Stimulated activated naive CD8-positive, alpha-beta T cell treated with anti-CD3 and anti-CD28 coated beads, Interleukin-15, Interleukin-2, amounts not matched to agents 100 U/mL and 50 U/mL, for 24 hours (primary cell): ENCODE measurements at regions not wholly inside any gene's neighbourhood (a gene's known extent, or its start where the extent isn't known, plus 50 kb on each side); places are given as distances from the start of the nearest gene placed in this dataset.
"Not testable (repeated sequence)": the region's sequence is repeated elsewhere in the genome, so short reads cannot be mapped to it uniquely, and the experiment has no call there.

Source experiments
- ATAC-seq: fragments of 150-1000 bp; cut with Tn5 transposase; one replicate; pipeline ENCODE4 v1.10.0; 2021
- DNase-seq: peaks from one replicate; pipeline ENCODE4 v3.0.0; 2021

DNA sequence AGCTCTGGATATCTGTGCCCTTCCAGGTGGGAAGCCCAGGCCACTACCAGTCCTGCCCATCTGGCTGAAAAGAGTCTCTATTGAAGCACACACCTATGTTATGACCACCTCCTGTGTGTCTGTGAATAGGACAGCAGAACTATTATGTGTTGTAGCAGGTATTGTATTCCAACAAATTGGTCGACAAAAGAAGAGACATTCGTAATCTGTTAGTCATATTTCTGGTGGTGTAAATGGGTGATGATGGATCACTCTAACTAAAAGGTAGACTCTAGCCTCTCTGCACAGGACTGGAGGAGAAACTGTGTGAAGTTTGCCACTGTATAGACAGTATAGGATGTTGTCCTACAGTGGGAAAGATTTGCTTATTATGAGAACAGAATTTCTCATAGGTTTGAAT, 416.1 kb downstream of the TMEM38B start:
- DNase-seq (no peak), ATAC-seq (no peak)

DNA sequence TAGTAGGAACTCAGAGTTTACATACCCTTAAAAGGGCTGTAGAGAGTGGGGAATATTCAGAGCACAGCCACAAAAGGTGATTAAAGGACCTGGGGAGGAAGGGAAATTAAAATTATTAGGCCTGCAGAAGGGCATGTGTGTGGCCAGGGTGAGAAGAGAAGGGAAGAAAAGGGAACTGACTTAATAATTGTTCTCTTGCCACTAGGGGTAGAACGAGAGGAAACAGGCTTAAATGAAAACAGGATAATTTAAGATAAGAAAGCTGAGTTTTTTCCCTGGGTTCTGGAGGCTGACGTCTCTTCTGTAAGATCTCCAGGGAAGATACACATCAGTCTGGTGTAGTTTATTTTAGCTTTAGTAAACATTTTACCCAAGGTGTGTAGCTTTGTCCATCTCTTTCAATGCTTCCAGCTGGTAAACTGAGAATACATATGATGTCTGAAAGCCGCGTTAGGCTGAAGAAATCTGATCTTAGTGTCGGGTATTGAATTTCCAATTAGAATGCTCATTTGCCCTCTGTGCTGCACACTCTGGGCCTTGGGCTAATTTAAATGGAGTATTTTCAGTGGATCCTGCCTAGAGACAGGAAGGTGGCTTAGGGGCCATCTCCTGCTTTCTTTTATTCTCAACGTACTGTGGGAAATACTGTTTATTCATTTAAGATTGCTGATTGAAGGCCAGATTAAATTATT, 416.8 kb downstream of the TMEM38B start:
- DNase-seq = no peak
- no peak for ATAC-seq

DNA sequence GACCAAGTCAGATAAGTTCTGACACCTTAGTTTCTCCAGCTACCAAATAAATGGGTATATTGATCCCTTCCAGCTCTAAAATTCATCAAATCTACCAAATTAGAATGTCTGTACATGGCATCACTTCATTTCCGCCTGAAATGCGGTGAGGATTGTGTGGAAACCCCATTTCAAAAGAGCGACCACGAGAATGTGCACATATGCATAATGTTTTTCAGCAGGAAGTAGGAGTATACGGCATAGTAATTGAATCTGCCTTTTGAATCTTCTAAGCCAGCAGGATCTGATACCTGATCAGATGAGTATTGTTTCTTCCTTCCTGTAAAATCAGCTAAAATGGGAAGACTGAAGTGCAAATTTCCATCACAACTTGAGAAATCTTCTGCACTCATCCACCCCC, 418.6 kb downstream of the TMEM38B start:
- ATAC-seq (no peak), DNase-seq (no peak)

DNA sequence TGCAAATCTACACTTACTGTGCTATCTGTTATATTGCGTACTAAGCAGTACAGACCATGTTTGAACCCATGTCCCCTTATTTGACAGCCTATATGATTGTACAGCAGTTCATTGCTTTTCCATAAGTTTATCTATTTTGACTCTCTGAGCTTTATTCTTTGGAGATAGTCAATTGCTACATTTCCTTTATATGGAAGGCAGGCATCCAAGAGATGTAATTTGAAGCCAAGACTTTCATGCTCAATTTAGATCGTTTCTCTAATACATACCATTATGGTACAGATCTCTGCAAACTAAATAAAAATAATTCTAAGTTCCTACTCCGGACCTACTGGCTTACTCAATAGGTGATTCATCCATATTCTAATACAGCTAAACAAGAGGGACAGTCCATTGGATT, 424.8 kb downstream of the TMEM38B start:
- ATAC-seq (no peak), DNase-seq (no peak)

DNA sequence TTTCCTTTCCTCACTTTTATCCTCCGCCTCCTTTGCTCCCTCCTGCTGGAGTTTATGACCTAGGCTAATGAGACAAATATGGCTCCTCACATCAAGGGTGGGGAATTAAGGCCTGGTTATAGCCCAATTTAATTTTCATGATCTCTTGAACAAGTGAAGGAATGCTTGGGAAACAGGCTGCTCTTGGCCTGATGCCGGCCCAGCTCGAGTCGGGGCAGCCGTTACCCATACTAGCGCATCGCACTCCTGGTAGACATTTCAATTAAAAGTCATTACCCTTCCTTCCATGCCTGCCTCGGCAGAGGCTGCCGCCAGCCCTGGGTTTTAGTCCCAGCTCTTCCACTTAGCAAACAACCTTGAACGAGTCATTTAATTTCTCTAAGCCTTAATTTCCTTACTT, 425.7 kb downstream of the TMEM38B start:
- ATAC-seq (no peak), DNase-seq (no peak)

DNA sequence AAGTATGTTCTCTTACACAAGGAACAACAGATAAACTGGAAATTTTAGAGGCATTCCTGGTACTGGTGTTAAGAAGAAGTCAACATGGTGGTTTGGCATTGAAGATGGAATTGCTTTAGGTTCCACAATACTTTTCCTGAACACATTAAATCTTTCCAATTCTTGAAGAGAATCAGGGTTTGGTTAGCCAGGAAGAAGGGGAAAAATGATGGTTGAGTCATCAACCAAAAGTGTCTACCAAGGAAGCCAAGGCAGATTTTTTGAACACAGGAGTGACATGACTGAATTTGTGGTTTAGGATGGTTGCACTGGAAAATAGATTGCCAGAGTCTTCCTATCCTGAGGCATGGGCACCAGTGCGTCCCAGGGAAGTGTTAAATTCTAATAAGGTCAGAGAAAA, 433.4 kb downstream of the TMEM38B start:
- no peak for DNase-seq
- ATAC-seq = no peak

DNA sequence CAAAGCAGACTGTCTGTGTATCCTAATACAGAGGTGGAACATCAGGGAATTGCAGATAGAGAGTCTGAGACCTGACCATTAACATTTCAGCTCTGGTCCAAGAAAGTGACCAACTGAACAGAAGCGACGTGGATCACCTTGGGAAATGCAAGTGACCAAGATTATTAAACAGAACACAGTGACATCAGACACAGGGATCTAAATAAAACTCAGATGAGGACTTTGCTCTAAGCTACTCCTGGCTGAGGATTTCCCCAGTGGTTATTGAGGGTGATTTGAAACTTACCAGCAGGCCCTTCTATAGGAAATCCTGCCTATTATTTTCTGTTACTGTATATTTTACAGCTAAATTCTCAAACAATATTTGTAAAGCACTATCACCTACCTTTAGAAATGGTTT, 436.0 kb downstream of the TMEM38B start:
- ATAC-seq (no peak), DNase-seq (no peak)

DNA sequence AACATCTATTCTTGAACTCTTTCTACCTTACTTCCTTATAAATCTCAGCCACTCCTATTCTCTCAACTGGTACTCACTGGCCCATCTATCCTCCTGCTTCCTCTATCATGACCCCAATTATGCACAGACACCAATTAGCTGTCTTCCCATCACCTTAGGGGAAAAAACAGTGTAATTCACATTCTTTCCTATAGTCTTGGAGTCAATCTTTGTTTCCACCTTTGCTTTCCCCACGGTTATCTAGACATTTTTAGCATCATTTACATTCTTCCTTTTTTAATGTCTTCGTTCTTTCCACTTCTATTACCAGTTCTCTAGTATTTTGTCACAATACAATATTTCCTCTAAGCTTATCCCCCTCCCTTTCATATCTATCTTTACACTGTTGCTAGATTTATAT, 449.4 kb downstream of the TMEM38B start:
- DNase-seq (no peak), ATAC-seq (no peak)

DNA sequence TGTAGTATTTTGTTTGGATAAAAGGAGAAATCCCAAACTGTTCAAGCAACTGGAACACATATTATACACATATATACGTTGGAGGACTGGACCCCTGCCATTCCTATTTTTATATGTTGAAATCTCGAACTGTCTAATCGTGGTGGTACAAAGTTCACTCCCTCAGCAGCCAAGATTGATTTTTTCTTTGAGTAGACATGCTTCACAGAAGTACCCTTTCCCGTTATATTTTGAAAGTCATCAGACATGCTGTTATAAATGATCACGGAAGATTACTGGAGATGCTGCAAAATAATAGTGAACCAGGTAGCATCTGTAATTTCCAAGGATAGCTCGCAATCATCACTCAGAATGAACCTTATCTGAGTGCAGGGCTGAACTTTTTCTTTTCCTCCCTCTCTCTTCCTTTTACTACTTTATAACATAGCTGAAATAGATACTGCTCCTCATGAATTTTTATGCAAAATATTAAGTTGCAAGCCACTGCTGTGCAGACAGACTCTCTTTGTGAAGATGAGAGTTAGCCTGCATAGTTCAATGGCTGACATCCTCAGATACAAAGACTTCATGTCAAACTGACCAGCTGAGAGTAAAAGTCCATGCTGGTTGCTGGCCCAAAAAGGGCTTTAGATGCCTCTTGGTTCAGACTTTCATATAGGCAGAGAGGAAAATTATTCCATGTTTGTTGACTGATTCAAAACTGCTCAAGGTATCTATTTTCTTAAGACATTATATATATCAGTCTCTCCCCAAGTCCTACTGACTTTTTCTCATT, 451.9 kb downstream of the TMEM38B start:
- no peak for ATAC-seq

DNA sequence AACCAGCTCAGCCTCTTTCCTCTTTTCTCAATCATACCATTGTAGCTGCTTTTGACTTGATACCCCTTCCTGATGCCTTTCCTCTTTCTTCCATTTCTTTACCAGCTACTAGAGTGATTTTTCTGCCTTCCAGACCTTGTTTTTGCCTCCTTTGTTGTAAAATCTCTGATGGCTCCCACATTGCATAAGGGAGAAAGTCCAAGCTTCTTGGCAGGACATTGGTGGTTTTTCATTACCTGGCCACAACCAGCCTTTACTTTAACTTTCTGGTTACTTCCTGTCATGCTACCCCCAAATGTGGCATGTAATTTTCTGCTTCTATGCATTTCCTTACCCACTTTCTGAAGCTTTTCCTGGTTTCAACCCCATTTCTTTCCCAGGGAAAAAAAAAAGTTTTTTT, 452.5 kb downstream of the TMEM38B start:
- DNase-seq (no peak), ATAC-seq (no peak)

More for the DNA sequence above, 451.9 kb downstream of the TMEM38B start:
- DNase-seq = no peak

DNA sequence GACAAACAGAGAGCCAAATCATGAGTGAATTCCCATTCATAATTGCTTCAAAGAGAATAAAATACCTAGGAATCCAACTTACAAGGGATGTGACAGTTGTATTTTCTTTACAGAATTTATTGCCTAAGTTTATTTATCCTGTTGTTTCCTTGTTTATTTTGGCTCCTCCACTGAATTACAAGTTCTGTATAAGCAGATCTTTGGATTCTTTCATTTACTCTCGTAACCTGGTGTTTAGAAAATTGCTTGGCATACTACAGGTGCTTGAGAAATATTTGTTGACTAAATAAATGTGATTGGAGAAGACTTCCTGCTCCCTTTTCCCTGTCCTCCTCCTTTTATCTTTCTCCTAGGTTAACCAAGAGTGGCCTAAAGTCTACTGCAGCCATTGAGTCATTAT, 455.6 kb downstream of the TMEM38B start:
- no peak for ATAC-seq
- no peak for DNase-seq

DNA sequence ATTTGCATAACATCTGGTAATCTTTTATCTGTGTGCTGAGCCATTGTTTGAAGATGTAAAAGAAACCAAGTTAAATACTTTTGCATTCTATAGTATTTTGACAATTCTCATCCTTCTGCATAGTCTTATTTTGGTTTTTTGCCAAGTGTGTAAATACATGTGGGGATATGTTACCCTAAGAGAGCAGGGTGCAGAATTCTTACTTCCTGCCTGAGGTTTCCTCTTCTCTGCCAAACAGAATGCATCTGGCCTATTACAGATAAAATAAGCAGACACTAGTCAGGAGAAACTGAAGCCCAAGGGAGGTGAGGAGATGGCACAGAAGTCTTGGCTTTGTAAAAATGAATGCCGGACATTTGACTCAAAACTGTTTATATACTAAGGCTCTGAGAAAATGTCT, 462.1 kb downstream of the TMEM38B start:
- ATAC-seq (no peak), DNase-seq (no peak)

DNA sequence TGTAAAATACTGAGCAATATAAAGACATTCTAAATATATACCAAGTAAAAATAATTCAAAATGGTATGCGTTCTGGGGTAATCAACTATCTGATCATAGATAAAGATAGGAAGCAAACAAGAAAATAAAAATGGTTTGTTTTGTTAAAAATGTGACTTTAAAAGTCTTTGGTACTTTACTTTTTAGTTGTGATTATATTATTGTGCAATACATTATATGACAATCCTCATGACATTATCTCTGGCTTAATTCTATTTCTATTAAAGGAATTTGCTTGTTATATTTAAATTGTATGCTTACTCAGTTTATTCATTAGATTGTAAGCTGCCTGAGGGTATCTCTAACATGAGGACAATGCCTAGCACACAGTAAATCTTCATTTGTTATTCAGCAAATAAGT, 477.9 kb downstream of the TMEM38B start:
- ATAC-seq (no peak), DNase-seq (no peak)

DNA sequence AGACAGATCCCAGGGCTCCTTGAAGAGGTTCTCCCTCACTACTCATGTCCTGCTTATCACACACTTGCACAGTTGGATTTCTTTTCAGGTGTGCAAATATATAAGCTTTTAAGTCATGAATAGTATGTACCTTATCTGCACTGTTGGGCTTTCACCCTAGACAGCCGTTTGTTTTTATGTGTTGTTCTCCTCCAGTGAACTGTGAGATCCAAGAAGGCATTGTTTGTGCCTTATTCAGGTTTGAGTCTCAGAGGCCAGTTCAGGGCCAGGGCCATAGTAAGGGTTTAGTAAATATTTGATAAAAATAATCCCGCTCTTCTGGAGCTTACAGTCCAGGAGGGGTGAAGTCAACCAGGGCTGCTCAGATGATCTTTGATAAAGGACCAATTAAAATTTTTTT, 480.0 kb downstream of the TMEM38B start:
- ATAC-seq (no peak), DNase-seq (no peak)

DNA sequence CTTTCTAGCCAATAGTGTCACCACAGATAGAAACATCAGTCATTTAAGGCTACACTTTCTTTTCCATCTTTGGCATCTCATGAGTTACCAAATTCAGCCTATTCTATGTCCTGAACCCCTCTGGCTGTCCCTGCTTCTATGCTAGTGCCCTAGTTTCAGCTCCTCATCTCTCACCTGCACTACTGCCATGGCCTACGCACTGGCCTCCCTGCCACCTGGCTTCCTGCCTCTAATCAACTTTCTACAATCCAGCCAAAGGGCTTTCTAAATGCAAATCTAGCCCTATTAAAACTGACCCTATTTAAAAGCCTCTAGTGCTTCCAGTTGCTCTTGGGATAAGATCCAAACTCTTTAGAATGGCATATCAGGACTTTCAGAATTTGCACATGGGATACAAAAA, 482.9 kb downstream of the TMEM38B start:
- no peak for DNase-seq

DNA sequence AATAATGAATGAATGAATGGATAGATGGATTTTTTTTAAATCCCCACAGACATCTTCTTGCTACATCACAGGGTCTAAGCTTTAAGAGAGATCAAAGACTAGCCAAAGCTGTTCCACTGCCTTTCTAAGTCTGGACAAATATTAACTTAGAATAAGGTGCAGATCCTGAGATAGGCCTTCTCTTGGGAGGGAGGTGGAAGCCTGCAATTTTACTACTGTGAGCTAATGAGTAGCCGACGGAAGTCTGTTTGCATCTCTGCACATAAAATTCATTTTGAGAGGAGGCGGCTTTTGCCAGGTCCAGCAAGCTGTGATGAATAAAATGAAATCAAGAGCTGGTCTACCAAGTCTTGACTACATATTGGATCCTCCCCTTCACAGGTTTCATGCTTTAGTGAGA, 484.9 kb downstream of the TMEM38B start:
- no peak for ATAC-seq

More for the DNA sequence above, 482.9 kb downstream of the TMEM38B start:
- ATAC-seq = no peak

DNA sequence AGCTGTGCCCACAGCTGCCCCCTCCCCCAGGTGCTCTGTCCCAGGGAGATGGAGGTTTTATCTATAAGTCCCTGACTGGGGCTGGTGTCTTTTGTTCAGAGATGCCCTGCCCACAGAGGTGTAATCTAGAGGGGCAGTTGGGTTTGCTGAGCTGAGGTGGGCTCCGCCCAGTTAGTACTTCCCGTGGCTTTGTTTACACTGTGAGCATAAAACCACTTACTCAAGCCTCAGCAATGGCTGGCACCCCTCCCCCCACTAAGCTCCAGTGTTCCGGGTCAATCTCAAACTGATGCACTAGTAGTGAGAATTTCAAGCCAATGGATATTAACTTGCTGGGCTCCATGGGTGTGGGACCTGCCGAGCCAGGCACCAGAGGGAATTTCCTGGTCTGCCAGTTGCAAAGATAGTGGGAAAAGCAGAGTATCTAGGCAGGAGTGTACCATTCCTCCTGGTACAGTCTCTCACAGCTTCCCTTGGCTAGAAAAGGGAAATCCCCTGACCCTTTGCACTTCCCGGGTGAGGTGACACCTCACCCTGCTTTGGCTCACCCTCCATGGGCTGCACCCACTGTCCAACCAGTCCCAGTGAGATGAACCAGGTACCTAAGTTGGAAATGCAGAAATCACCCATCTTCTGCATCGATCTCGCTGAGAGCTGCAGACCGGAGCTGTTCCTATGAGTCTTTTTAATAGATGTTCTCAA, 509.6 kb downstream of the TMEM38B start:
- not testable (repeated sequence) for ATAC-seq, DNase-seq

More for the DNA sequence above, 484.9 kb downstream of the TMEM38B start:
- no peak for DNase-seq

DNA sequence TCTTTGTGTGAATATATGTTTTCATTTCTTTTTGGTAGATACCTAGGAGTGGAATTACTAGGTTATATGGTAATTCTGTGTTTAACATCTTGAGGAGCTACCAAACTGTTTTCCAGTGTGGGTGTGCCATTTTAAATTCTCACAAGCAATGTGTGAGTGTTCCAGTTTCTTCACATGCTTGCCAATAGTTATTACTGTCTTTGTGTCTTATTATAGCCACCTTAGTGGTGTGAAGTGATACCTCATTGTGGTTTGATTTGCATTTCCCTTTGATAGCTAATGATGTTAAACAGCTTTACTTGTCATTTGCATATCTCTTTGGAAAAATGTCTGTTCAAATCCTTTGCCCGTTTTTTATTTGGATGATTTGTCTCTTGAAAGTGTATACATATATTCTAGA, 513.0 kb downstream of the TMEM38B start:
- ATAC-seq = no peak

DNA sequence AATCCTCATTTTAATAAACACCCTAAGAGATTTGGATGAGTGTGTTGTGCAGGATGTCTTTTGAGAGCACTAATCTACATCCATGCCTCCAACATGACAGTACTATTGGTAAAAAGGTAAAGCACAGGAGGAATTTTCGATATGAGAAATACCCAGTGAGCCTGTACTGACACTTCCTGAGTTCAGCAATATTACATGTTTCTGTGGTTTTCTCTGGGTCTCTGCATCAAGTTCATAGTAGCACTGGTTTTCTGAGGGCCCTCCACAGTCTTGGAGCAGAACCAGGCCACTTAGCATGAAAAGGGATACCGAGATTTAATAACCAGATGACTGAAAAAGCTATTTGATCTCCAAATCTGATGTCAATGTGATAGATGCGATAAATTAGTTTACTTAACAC, 524.1 kb downstream of the TMEM38B start:
- ATAC-seq = no peak
- no peak for DNase-seq

More for the DNA sequence above, 513.0 kb downstream of the TMEM38B start:
- no peak for DNase-seq

DNA sequence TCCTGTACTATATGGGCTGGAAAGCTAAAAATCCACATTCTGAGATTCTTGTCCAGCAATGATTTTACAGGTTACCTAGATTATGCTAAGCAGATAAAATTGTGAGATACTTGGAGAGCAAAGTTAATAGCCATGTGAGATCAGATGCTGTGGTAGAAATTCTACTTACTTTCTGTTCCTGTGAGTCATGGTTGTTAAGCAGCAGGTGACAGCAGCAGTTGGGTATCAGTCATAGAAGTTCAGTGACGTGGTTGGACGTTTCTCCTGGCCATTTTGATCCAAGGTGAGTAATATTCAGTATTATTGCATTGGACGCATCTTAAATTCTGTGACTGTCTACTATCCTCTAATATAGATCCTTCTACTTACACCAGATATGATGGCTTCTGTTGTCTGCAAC, 524.5 kb downstream of the TMEM38B start:
- DNase-seq (no peak), ATAC-seq (no peak)

DNA sequence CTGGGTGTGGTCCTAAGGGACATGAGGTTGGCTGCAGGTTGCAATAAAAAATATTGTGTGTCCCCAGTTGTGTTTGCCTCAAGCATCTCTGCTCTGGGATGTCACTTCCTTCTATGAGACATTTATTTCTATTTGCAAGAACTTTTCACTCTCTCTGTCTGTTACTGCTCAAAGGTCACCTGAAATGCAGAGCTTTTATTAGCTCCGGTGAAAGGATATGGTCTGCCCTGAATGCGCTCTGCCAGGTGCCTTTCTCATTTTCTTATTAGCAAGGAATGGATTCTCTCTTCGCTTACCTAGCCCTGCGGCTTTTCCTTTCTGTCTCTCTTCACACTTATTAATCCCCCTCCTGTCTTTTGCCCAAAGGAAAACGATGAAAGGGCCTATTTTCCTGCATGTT, 526.1 kb downstream of the TMEM38B start:
- ATAC-seq (no peak), DNase-seq (no peak)

DNA sequence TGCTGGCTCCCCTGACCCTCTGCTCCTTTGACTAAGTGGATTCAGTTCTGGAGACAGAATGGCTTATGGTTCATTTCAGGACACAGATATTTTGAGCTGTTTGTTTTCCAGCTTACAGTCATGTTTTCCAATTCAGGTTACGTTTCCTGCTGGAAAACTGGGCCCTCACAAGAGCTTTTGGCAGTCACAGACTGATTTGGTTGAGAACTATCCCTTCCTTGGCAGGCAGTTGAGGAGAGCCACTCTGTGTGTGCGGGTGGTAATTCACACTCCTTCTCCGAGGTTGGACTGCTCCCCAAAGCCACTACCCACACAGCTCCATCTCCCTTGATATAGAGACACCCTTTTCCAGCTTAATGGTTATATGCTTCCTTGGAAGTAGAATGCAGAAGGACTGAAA, 534.5 kb downstream of the TMEM38B start:
- DNase-seq = no peak
- no peak for ATAC-seq

DNA sequence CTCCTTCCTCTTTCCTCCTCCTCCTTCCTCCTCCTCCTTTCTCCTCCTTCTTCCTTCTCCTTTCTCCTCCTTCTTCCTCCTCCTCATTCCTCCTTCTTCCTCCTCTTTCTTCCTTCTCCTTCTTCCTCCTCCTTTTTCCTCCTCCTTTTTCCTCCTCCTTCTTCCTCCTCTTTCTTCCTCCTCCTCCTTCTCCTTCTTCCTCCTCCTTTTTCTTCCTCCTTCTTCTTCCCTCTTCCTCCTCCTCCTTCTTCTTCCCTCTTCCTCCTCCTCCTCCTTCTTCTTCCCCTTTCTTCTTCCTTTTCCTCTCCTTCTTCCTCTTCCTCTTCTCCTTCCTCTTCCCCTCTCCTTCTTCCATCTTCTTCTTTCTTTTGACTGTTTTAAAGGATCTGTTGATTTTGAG, 538.8 kb downstream of the TMEM38B start:
- DNase-seq = no peak
- no peak for ATAC-seq
